ENCODE measurements at regions not wholly inside any gene's neighbourhood (a gene's known extent, or its start where the extent isn't known, plus 50 kb on each side); places are given as distances from the start of the nearest gene placed in this dataset.

GRCh38 chr3:28634019-28634418 lies 285.4 kb upstream of the AZI2 start:
- ChIA-PET CTCF (no interaction called here), POLR2A (no interaction called here)
- TF ChIP-seq TCF7L2 (IDR thresholded peaks at IDR 0.05; ENCODE audit: low read depth, low read length) (no peak), CTCF (IDR thresholded peaks at IDR 0.05) (no peak), POLR2AphosphoS5 (IDR thresholded peaks at IDR 0.05; ENCODE audit: low read depth, low read length) (no peak), SIN3A (IDR thresholded peaks at IDR 0.05; ENCODE audit: borderline replicate concordance, insufficient read depth, low read depth, low read length) (no peak)
- TF ChIP-seq, protein P1, sequence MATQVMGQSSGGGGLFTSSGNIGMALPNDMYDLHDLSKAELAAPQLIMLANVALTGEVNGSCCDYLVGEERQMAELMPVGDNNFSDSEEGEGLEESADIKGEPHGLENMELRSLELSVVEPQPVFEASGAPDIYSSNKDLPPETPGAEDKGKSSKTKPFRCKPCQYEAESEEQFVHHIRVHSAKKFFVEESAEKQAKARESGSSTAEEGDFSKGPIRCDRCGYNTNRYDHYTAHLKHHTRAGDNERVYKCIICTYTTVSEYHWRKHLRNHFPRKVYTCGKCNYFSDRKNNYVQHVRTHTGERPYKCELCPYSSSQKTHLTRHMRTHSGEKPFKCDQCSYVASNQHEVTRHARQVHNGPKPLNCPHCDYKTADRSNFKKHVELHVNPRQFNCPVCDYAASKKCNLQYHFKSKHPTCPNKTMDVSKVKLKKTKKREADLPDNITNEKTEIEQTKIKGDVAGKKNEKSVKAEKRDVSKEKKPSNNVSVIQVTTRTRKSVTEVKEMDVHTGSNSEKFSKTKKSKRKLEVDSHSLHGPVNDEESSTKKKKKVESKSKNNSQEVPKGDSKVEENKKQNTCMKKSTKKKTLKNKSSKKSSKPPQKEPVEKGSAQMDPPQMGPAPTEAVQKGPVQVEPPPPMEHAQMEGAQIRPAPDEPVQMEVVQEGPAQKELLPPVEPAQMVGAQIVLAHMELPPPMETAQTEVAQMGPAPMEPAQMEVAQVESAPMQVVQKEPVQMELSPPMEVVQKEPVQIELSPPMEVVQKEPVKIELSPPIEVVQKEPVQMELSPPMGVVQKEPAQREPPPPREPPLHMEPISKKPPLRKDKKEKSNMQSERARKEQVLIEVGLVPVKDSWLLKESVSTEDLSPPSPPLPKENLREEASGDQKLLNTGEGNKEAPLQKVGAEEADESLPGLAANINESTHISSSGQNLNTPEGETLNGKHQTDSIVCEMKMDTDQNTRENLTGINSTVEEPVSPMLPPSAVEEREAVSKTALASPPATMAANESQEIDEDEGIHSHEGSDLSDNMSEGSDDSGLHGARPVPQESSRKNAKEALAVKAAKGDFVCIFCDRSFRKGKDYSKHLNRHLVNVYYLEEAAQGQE (IDR thresholded peaks at IDR 0.05; ENCODE audit: insufficient read depth in 1 of 2, low read depth in 2 of 2, low read length in 1 of 2), result no peak
- in situ Hi-C loops (cut with HindIII; ENCODE audit: low pct_unique_long_range_greater_than_20kb, low sequenced_read_pairs), result no loop called here
- DNase-seq (ENCODE audit: low read depth, low spot score), result no peak
- H3K36me3 ChIP-seq (ENCODE audit: control insufficient read depth, insufficient read depth, low read length), result no peaks in the 10 kb centered on the region
- no peak overlapping the region for H3K27ac ChIP-seq (ENCODE audit: low read length)
- intact Hi-C loops (cut with micrococcal nuclease; ENCODE audit: unreplicated experiment), result no loop called here
- ATAC-seq, result no peak
- no peak overlapping the region for H3K4me3 ChIP-seq (ENCODE audit: low read depth in 2 of 2, low read length in 2 of 2)
- no TSS peak for BruUV-seq (replicated peaks)
- no peaks in the 10 kb centered on the region for H3K4me1 ChIP-seq (ENCODE audit: control insufficient read depth, insufficient read depth, low read length)
- H3K9me3 ChIP-seq (ENCODE audit: control insufficient read depth, insufficient read depth, low read depth, low read length), result no peaks in the 10 kb centered on the region
- no peaks in the 10 kb centered on the region for H3K27me3 ChIP-seq (ENCODE audit: control insufficient read depth, insufficient read depth, low read length)

- H3K27me3 ChIP-seq (ENCODE audit: control insufficient read depth, insufficient read depth, low read length), result no peaks in the 10 kb centered on the region
- intact Hi-C loops (cut with micrococcal nuclease; ENCODE audit: unreplicated experiment) (no loop called here), in situ Hi-C loops (cut with HindIII; ENCODE audit: low pct_unique_long_range_greater_than_20kb, low sequenced_read_pairs) (no loop called here)
- TF ChIP-seq CTCF (IDR thresholded peaks at IDR 0.05) (no peak), POLR2AphosphoS5 (IDR thresholded peaks at IDR 0.05; ENCODE audit: low read depth, low read length) (no peak), SIN3A (IDR thresholded peaks at IDR 0.05; ENCODE audit: borderline replicate concordance, insufficient read depth, low read depth, low read length) (no peak), TCF7L2 (IDR thresholded peaks at IDR 0.05; ENCODE audit: low read depth, low read length) (no peak)
- TF ChIP-seq, protein P1 (IDR thresholded peaks at IDR 0.05; ENCODE audit: insufficient read depth in 1 of 2, low read depth in 2 of 2, low read length in 1 of 2), result no peak
- BruUV-seq (replicated peaks), result no TSS peak
- H3K27ac ChIP-seq (ENCODE audit: low read length), result no peak overlapping the region
- H3K9me3 ChIP-seq (ENCODE audit: control insufficient read depth, insufficient read depth, low read depth, low read length), result no peaks in the 10 kb centered on the region
- no peaks in the 10 kb centered on the region for H3K4me1 ChIP-seq (ENCODE audit: control insufficient read depth, insufficient read depth, low read length)
- ATAC-seq (no peak), DNase-seq (ENCODE audit: low read depth, low spot score) (no peak)
- H3K36me3 ChIP-seq (ENCODE audit: control insufficient read depth, insufficient read depth, low read length), result no peaks in the 10 kb centered on the region
- H3K4me3 ChIP-seq (ENCODE audit: low read depth in 2 of 2, low read length in 2 of 2), result no peak overlapping the region
- ChIA-PET POLR2A (no interaction called here), CTCF (no interaction called here)
Measured at GRCh38 chr3:28637742-28638141, 289.1 kb upstream of the AZI2 start.
